DND-41 (cell line): ENCODE measurements at regions not wholly inside any gene's neighbourhood (a gene's known extent, or its start where the extent isn't known, plus 50 kb on each side); places are given as distances from the start of the nearest gene placed in this dataset.

Source experiments
- ATAC-seq: fragments of 200-7000 bp; cut with Tn5 transposase; 3 replicates; pipeline ENCODE4 v1.9.1; 2021; ENCODE audit warnings: low read depth; ENCODE audit not compliant: insufficient read depth
- DNase-seq: peaks from one replicate; pipeline ENCODE4 v3.0.0-alpha.2; 2020
- H2AFZ ChIP-seq: 2 replicates; pipeline ENCODE4 v1.6.0; 2012; ENCODE audit warnings: low read depth, low read length
- H3K27ac ChIP-seq: 2 replicates; pipeline ENCODE4 v1.5.1; 2012; ENCODE audit warnings: low read length, inconsistent platforms
- H3K27me3 ChIP-seq: fragments of 200-600 bp; sonication (generic); 2 replicates; pipeline ENCODE4 v1.6.0; 2012; ENCODE audit warnings: low read length, mild to moderate bottlenecking, inconsistent platforms; ENCODE audit not compliant: insufficient read depth, poor library complexity
- H3K36me3 ChIP-seq: 2 replicates; pipeline ENCODE4 v1.5.1; 2012; ENCODE audit warnings: low read length, inconsistent platforms; ENCODE audit not compliant: insufficient read depth
- H3K4me1 ChIP-seq: 2 replicates; pipeline ENCODE4 v1.5.1; 2012; ENCODE audit warnings: mild to moderate bottlenecking, low read length; ENCODE audit not compliant: insufficient read depth
- H3K4me2 ChIP-seq: 2 replicates; pipeline ENCODE4 v1.6.0; 2012; ENCODE audit warnings: mild to moderate bottlenecking, moderate library complexity, low read length, inconsistent platforms; ENCODE audit not compliant: insufficient read depth
- H3K4me3 ChIP-seq, 2 experiments: fragments of 200-600 bp in 1 of 2; shearing (Covaris generic) in 1 of 2; 2 replicates each; pipeline ENCODE4 v1.5.1; 2012 to 2016; ENCODE audit warnings: inconsistent platforms in 2 of 2, low read length in 2 of 2, mild to moderate bottlenecking in 2 of 2, low read depth in 1 of 2, moderate library complexity in 1 of 2
- H3K79me2 ChIP-seq: 2 replicates; pipeline ENCODE4 v1.6.0; 2012; ENCODE audit warnings: low read length, inconsistent platforms; ENCODE audit not compliant: insufficient read depth
- H3K9ac ChIP-seq: 2 replicates; pipeline ENCODE4 v1.6.0; 2012; ENCODE audit warnings: low read depth, mild to moderate bottlenecking, inconsistent platforms, low read length, moderate library complexity
- H3K9me3 ChIP-seq: 2 replicates; pipeline ENCODE4 v1.5.1; 2012; ENCODE audit warnings: low read length, moderate library complexity, mild to moderate bottlenecking, inconsistent platforms; ENCODE audit not compliant: insufficient read depth, severe bottlenecking
- H4K20me1 ChIP-seq: 2 replicates; pipeline ENCODE4 v1.6.0; 2012; ENCODE audit warnings: low read length; ENCODE audit not compliant: insufficient read depth
- EZH2 ChIP-seq: IDR thresholded peaks from 3 replicates; pipeline ENCODE4 v1.6.1; 2012; ENCODE audit warnings: borderline replicate concordance, low read depth, mild to moderate bottlenecking, moderate library complexity, low read length, inconsistent platforms; ENCODE audit not compliant: severe bottlenecking
- TF ChIP-seq, protein P1 (sequence below): IDR thresholded peaks from 2 replicates; pipeline ENCODE4 v1.5.1; 2012; ENCODE audit warnings: borderline replicate concordance, low read length, moderate library complexity, mild to moderate bottlenecking; ENCODE audit not compliant: poor library complexity, severe bottlenecking; ENCODE audit errors: extremely low read depth

DNA sequence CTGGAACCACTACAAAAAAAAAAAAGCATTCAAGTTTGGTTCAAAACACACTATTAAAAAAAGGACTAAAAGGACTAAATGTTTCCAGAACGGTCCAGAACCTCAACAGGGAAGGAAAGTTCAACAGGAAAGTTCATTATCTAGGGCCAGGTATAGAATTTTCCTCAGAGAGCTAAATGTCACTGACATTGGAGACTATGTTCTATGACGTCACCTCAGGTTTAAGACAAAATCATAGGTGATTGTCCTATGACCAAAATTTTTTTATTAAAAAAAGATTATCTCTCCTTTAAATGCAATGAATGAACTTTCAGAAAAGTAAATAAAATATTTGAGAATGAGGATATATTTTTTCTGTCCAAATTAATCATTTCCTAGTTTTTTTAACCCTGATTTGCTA lies 746.7 kb upstream of the USP15 start:
- TF ChIP-seq, protein P1, sequence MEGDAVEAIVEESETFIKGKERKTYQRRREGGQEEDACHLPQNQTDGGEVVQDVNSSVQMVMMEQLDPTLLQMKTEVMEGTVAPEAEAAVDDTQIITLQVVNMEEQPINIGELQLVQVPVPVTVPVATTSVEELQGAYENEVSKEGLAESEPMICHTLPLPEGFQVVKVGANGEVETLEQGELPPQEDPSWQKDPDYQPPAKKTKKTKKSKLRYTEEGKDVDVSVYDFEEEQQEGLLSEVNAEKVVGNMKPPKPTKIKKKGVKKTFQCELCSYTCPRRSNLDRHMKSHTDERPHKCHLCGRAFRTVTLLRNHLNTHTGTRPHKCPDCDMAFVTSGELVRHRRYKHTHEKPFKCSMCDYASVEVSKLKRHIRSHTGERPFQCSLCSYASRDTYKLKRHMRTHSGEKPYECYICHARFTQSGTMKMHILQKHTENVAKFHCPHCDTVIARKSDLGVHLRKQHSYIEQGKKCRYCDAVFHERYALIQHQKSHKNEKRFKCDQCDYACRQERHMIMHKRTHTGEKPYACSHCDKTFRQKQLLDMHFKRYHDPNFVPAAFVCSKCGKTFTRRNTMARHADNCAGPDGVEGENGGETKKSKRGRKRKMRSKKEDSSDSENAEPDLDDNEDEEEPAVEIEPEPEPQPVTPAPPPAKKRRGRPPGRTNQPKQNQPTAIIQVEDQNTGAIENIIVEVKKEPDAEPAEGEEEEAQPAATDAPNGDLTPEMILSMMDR: no peak
- TF ChIP-seq EZH2: no peak
- H3K9ac ChIP-seq: no peak overlapping the region
- no peaks in the 10 kb centered on the region for H3K36me3 ChIP-seq
- H3K4me2 ChIP-seq: no peak overlapping the region
- H2AFZ ChIP-seq: no peak overlapping the region
- no peaks in the 10 kb centered on the region for H3K4me1 ChIP-seq
- DNase-seq (no peak), ATAC-seq (no peak)
- no peaks in the 10 kb centered on the region for H3K79me2 ChIP-seq
- H3K27ac ChIP-seq: no peak overlapping the region
- no peaks in the 10 kb centered on the region for H4K20me1 ChIP-seq
- H3K27me3 ChIP-seq: no peaks in the 10 kb centered on the region
- no peaks in the 10 kb centered on the region for H3K9me3 ChIP-seq
- no peak overlapping the region for H3K4me3 ChIP-seq

DNA sequence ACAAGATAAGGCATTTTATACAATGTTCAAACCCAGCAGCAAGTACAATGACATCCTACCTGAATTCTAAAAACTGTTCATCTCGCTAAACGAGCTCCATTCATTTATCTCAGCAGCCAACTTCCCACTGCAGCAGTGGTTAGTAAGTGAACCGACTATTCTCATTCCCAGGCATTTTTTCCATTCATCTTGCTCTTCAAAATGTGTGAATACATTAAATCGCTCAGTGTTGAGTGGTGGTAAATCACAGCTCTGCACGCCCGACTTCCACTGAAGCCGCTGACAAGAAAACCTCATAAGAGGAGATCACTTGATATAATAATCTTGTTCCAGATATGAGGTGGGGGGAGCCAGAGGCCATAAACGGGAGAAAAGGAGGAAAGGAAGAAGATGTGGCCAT lies 746.2 kb upstream of the USP15 start:
- Histone ChIP-seq H3K36me3 (no peaks in the 10 kb centered on the region), H3K79me2 (no peaks in the 10 kb centered on the region), H3K4me2 (no peak overlapping the region), H4K20me1 (no peaks in the 10 kb centered on the region), H2AFZ (no peak overlapping the region), H3K4me3 (no peak overlapping the region), H3K9me3 (no peaks in the 10 kb centered on the region), H3K9ac (no peak overlapping the region), H3K27me3 (no peaks in the 10 kb centered on the region), H3K27ac (no peak overlapping the region), H3K4me1 (no peaks in the 10 kb centered on the region)
- TF ChIP-seq, protein P1: no peak
- no peak for TF ChIP-seq EZH2
- DNase-seq (no peak), ATAC-seq (no peak)

DNA sequence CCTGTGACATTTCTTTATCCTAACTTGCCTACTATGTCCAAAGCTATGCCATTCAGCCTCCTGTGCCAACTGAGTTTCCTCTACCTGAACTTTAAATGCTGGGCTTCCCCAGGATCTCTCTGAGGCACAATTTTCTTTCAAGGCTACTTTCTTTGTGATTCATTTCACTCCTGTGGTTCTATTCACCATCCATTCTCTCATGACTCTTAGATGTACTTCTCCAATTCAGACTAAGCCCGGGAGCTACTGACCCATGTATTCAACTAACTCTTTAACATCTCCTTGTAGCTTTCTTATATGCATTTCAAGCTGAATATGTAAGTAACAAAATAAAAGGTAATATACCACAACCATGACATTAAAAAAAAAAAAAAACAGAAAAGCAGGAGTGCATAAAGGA lies 738.9 kb upstream of the USP15 start:
- Histone ChIP-seq H3K9me3 (no peaks in the 10 kb centered on the region), H3K4me3 (no peak overlapping the region), H2AFZ (no peak overlapping the region), H3K4me1 (no peaks in the 10 kb centered on the region), H3K36me3 (no peaks in the 10 kb centered on the region), H3K4me2 (no peak overlapping the region), H3K9ac (no peak overlapping the region), H3K27me3 (no peaks in the 10 kb centered on the region), H3K27ac (no peak overlapping the region), H4K20me1 (no peaks in the 10 kb centered on the region), H3K79me2 (no peaks in the 10 kb centered on the region)
- ATAC-seq (no peak), DNase-seq (no peak)
- TF ChIP-seq EZH2: no peak
- TF ChIP-seq, protein P1: no peak
